Right lobe of liver (tissue), 4 donors: ENCODE measurements at regions not wholly inside any gene's neighbourhood (a gene's known extent, or its start where the extent isn't known, plus 50 kb on each side); places are given as distances from the start of the nearest gene placed in this dataset.
"Not testable (repeated sequence)": the region's sequence is repeated elsewhere in the genome, so short reads cannot be mapped to it uniquely, and the experiment has no call there.

Source experiments
- CTCF ChIP-seq, 4 donors: fragments of 200-600 bp in 3 of 4; fragments of 450-650 bp in 1 of 4; IDR thresholded peaks; one replicate each; pipeline versions ENCODE4 v1.5.1 to v1.8.0; 2016 to 2022; ENCODE audit warnings: antibody characterized with exemption in 4 of 4, mild to moderate bottlenecking in 2 of 4
- POLR2A ChIP-seq: fragments of 450-650 bp; IDR thresholded peaks from one replicate; pipeline ENCODE4 v1.6.1; 2017; ENCODE audit warnings: antibody characterized with exemption, mild to moderate bottlenecking
- donor health status: DM: no; HTN: no; CAD: no.
- donor health status: DM: no; HTN: no; CAD: no.
- donor health status: DM: no; HTN: yes; CAD: no.

GRCh38 chr14:105667663-105668020 is 141.3 kb downstream of the TMEM121 start:
- TF ChIP-seq CTCF (IDR thresholded peaks at IDR 0.05); POLR2A: not testable (repeated sequence)
